Endothelial cell of umbilical vein (primary cell): ENCODE measurements at regions not wholly inside any gene's neighbourhood (a gene's known extent, or its start where the extent isn't known, plus 50 kb on each side); places are given as distances from the start of the nearest gene placed in this dataset.

Experiments used
- BruUV-seq: library from RNA; stranded (reverse); fragments of 400-500 nt; replicated peaks from 2 replicates; lab custom pipeline; 2021; lab: Mats Ljungman, UMichigan
- CTCF ChIA-PET: fragments of 300-600, 350-600 bp; sonication (Branson Sonifier 250); formaldehyde crosslinking; loops from one replicate; lab custom pipeline; 2021; ENCODE audit warnings: antibody characterized with exemption, inconsistent platforms; lab: Charles Lee
- POLR2A ChIA-PET: fragments of 300-600, 350-600 bp; sonication (Branson Sonifier 250); formaldehyde crosslinking; loops from one replicate; lab custom pipeline; 2021; ENCODE audit warnings: antibody characterized with exemption, inconsistent platforms; lab: Charles Lee
- DNase-seq: peaks from one replicate; pipeline ENCODE4 v3.0.0-alpha.2; 2011; ENCODE audit warnings: low read depth, low spot score
- FAIRE-seq: peaks from 2 replicates; lab custom pipeline; 2011; peaks lifted over from hg19 to GRCh38; lab: Jason Lieb, UNC
- H2AFZ ChIP-seq: 2 replicates; pipeline ENCODE4 v1.6.0; 2012; ENCODE audit warnings: low read depth, low read length, control low read depth, inconsistent platforms
- H3K27ac ChIP-seq: 2 replicates; pipeline ENCODE4 v1.5.1; 2011; ENCODE audit warnings: low read depth, mild to moderate bottlenecking, control low read depth, low read length, moderate library complexity; ENCODE audit not compliant: insufficient read depth
- H3K27me3 ChIP-seq, 2 experiments: 2 replicates each; pipeline versions ENCODE4 v1.6.0 to v1.6.1; 2011; ENCODE audit warnings: low read length in 2 of 2, mixed read lengths in 1 of 2; ENCODE audit not compliant: control insufficient read depth in 2 of 2, insufficient read depth in 2 of 2
- H3K36me3 ChIP-seq, 2 experiments: 2 replicates in 1 of 2; 3 replicates in 1 of 2; pipeline ENCODE4 v1.5.1; 2011; ENCODE audit warnings: low read length in 2 of 2, mild to moderate bottlenecking in 1 of 2, moderate library complexity in 1 of 2; ENCODE audit not compliant: control insufficient read depth in 2 of 2, insufficient read depth in 2 of 2; ENCODE audit errors: extremely low read depth in 1 of 2
- H3K4me1 ChIP-seq: 3 replicates; pipeline ENCODE4 v1.5.1; 2011; ENCODE audit warnings: mild to moderate bottlenecking, low read length; ENCODE audit not compliant: control insufficient read depth, insufficient read depth; ENCODE audit errors: extremely low read depth
- H3K4me2 ChIP-seq: 2 replicates; pipeline ENCODE4 v1.6.1; 2011; ENCODE audit warnings: low read length, control low read depth, mixed read lengths; ENCODE audit not compliant: insufficient read depth
- H3K4me3 ChIP-seq, 3 experiments: fragments of 200-600 bp in 1 of 3; sonication (generic), shearing (Covaris generic) in 1 of 3; replicated peaks in 1 of 3; 2 replicates each; pipeline ENCODE4 v1.5.1; 2011 to 2016; ENCODE audit warnings: control low read depth in 3 of 3, low read length in 3 of 3, mild to moderate bottlenecking in 2 of 3, inconsistent platforms in 1 of 3, low read depth in 1 of 3, moderate library complexity in 1 of 3; ENCODE audit not compliant: insufficient read depth in 1 of 3
- H3K79me2 ChIP-seq: 2 replicates; pipeline ENCODE4 v1.6.0; 2012; ENCODE audit warnings: low read length, inconsistent platforms; ENCODE audit not compliant: control insufficient read depth, insufficient read depth
- H3K9ac ChIP-seq: replicated peaks from 2 replicates; pipeline ENCODE3; 2011; ENCODE audit warnings: low read length, control low read depth; ENCODE audit not compliant: insufficient read depth; ENCODE audit errors: extremely low read depth
- H3K9me1 ChIP-seq: replicated peaks from 3 replicates; pipeline ENCODE4 v1.6.0; 2011; ENCODE audit warnings: mild to moderate bottlenecking, low read length; ENCODE audit not compliant: control insufficient read depth, insufficient read depth; ENCODE audit errors: extremely low read depth
- H3K9me3 ChIP-seq: replicated peaks from 2 replicates; pipeline ENCODE4 v1.5.1; 2012; ENCODE audit warnings: low read length, inconsistent platforms; ENCODE audit not compliant: control insufficient read depth, insufficient read depth
- H4K20me1 ChIP-seq: replicated peaks from 2 replicates; pipeline ENCODE3; 2011; ENCODE audit warnings: mild to moderate bottlenecking, low read length; ENCODE audit not compliant: control insufficient read depth, insufficient read depth; ENCODE audit errors: extremely low read depth
- CTCF ChIP-seq, 2 donors: IDR thresholded peaks; 1 replicate in 1 of 2; 2 replicates in 1 of 2; pipeline ENCODE4 v1.5.1; 2011; ENCODE audit warnings: low read length in 2 of 2, mild to moderate bottlenecking in 2 of 2, moderate library complexity in 2 of 2, control low read depth in 1 of 2, inconsistent platforms in 1 of 2, low read depth in 1 of 2; ENCODE audit not compliant: insufficient read depth in 1 of 2; ENCODE audit errors: extremely low read depth in 1 of 2
- EZH2 ChIP-seq: IDR thresholded peaks from 2 replicates; pipeline ENCODE4 v1.6.1; 2012; ENCODE audit warnings: borderline replicate concordance, low read depth, mild to moderate bottlenecking, moderate library complexity, low read length, inconsistent platforms; ENCODE audit not compliant: severe bottlenecking
- FOS ChIP-seq: IDR thresholded peaks from 2 replicates; pipeline ENCODE4 v1.6.1; 2011; ENCODE audit warnings: mild to moderate bottlenecking, low read length, moderate library complexity, borderline replicate concordance; ENCODE audit not compliant: insufficient read depth
- GATA2 ChIP-seq: IDR thresholded peaks from 2 replicates; pipeline ENCODE4 v1.7.0; 2011; ENCODE audit warnings: low read depth, mild to moderate bottlenecking, moderate library complexity, mixed read lengths, low read length; ENCODE audit not compliant: insufficient read length, insufficient read depth
- JUN ChIP-seq: IDR thresholded peaks from 2 replicates; pipeline ENCODE4 v1.6.1; 2011; ENCODE audit warnings: borderline replicate concordance, low read depth; ENCODE audit not compliant: insufficient read length, insufficient read depth
- MAX ChIP-seq: IDR thresholded peaks from 2 replicates; pipeline ENCODE4 v1.6.1; 2011; ENCODE audit not compliant: insufficient read depth, insufficient read length
- MYC ChIP-seq: IDR thresholded peaks from one replicate; pipeline ENCODE4 v1.6.1; 2011; ENCODE audit warnings: mild to moderate bottlenecking, low read depth, low read length
- POLR2A ChIP-seq: IDR thresholded peaks from 2 replicates; pipeline ENCODE4 v1.6.1; 2012; ENCODE audit warnings: low read depth, mild to moderate bottlenecking, control low read depth, low read length
- POLR2AphosphoS5 ChIP-seq: IDR thresholded peaks from 2 replicates; pipeline ENCODE4 v1.6.1; 2012; ENCODE audit warnings: low read depth, mild to moderate bottlenecking, control low read depth, low read length, moderate library complexity; ENCODE audit not compliant: insufficient read depth
- dilution Hi-C: fragments of 300-500 bp; cut with MboI; formaldehyde crosslinking; loops from one replicate; pipeline ENCODE4 v1.15.0; 2019; ENCODE audit warnings: low sequenced_read_pairs; ENCODE audit not compliant: extremely low pct_ligation_motif_present
- intact Hi-C: fragments of 100-400 bp; cut with micrococcal nuclease; formaldehyde crosslinking; loops from one replicate; pipeline ENCODE4 v1.10.0; 2022

- ChIA-PET POLR2A (no interaction called here), CTCF (interaction anchor here (0.7 kb wide), 1 partner anchor 192 kb away, joined by 3 read pairs; no protein-coding TSS in a partner anchor)
- H4K20me1 ChIP-seq, result no peaks in the 10 kb centered on the region
- no peaks in the 10 kb centered on the region for H3K4me1 ChIP-seq
- H3K79me2 ChIP-seq, result no peaks in the 10 kb centered on the region
- BruUV-seq, result no TSS peak
- no peak overlapping the region for H2AFZ ChIP-seq
- intact Hi-C loops, result no loop called here
- no peak overlapping the region for H3K27ac ChIP-seq
- no peaks in the 10 kb centered on the region for H3K9me3 ChIP-seq
- no peak overlapping the region for H3K4me2 ChIP-seq
- DNase-seq, result no peak
- no peaks in the 10 kb centered on the region for H3K36me3 ChIP-seq
- dilution Hi-C loops, result no loop called here
- no peak overlapping the region for H3K9ac ChIP-seq
- no peak for TF ChIP-seq POLR2A
- no peak for TF ChIP-seq CTCF (IDR thresholded peaks at IDR 0.05; ENCODE audit: extremely low read depth in 1 of 2, insufficient read depth in 1 of 2, low read depth in 1 of 2, low read length in 2 of 2)
- TF ChIP-seq MAX, result no peak
- no peak for TF ChIP-seq GATA2
- no peak for TF ChIP-seq MYC
- no peak for TF ChIP-seq EZH2
- TF ChIP-seq FOS, result no peak
- no peak for TF ChIP-seq POLR2AphosphoS5
- no peak for TF ChIP-seq JUN
- no peaks in the 10 kb centered on the region for H3K27me3 ChIP-seq
- FAIRE-seq, result no peak
- no peak overlapping the region for H3K4me3 ChIP-seq
- H3K9me1 ChIP-seq, result no peaks in the 10 kb centered on the region
These were observed 124.3 kb upstream of the SLC25A48 start for GRCh38 chr5:135710045-135710675.
